Erythroblast (primary cell): ENCODE measurements at regions not wholly inside any gene's neighbourhood (a gene's known extent, or its start where the extent isn't known, plus 50 kb on each side); places are given as distances from the start of the nearest gene placed in this dataset.

Experiments used
- DNase-seq, 2 experiments: peaks; one replicate each; lab custom pipeline; 2025; lab: John Stamatoyannopoulos, UW
- GATA1 ChIP-seq: IDR thresholded peaks from 2 replicates; pipeline ENCODE4 v1.6.1; 2011; ENCODE audit warnings: low read depth, mild to moderate bottlenecking, control low read depth, low read length, moderate library complexity
- POLR2A ChIP-seq: IDR thresholded peaks from 2 replicates; pipeline ENCODE4 v1.6.1; 2011; ENCODE audit warnings: mild to moderate bottlenecking, low read length

DNA sequence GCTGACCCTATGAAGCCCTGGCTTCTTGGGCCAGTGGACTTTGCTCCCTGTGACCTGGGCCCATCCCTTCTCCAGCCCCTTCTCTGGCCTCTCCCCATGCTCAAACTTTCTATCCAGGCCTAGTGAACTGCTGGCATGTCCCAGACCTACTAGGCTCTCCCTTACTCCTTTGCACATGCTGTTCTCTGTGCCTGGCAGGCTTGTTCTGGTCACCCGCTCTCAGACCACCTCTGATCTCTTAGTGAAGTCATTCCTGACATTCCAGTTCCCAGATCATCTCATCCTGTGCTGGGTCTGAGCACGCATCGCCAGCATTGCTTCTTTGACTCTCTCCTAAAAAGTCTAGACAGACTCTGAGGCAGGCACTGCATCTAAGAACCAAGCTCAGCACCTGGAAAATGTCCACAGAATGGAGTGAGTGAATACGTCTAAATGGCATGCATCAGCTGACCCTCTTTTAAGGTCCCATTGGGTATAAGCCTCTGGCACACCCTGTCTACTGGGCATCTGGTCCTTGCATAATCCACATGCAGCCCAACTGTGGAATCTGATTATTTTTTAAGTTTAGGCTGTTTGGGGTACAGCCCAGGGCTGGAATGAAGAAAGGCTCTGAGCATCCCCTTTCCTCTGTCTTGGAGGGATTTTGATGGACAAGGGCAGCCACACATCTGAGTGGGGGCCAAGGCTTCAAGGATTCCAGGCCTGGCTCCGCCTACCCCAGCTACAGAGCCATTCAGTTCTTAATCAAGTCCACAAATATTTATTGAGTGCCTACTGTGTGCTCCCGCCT lies 130.6 kb upstream of the HAAO start:
- TF ChIP-seq POLR2A (no peak), GATA1 (no peak)
- no peak for DNase-seq

DNA sequence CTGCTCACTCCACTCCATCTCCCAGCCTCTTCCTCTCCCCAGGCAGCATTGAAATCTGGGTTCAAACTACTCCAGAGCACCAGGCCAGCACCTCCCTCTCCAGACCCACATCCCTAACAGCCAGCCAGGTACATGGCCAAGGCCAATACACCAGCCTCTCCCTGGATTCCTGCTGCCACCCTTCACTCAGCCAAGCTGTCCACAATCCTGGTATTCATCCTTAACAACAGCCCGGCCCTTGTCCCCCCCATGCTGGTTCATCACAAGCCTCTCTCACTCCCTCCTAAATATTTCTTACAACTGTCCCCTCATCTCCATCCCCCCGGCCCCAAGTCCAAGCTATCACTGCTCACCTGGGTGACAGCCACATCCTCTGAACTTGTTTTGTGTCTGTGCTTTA lies 129.9 kb upstream of the HAAO start:
- DNase-seq, result no peak
- TF ChIP-seq POLR2A (no peak), GATA1 (no peak)

DNA sequence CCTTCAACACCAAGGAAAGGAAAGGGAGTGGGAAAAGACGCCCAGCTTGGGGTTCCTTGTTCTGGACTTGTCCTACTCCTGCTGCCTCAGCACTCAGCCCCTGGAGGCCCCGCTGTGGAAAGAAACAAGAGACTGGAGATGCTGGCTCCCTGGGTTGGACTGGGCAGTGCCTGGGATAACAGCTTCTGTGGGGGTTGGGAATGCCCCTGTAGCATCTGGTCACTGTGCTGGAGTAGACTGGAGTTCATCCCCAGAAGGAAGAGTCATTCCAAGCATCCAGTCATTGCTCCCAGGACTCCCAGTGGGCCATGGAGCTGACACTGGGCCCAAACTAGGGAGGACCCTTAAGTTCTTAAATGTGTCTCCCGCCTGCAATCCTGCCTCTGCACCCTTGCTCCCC lies 129.3 kb upstream of the HAAO start:
- no peak for TF ChIP-seq POLR2A
- TF ChIP-seq GATA1, result no peak
- no peak for DNase-seq

DNA sequence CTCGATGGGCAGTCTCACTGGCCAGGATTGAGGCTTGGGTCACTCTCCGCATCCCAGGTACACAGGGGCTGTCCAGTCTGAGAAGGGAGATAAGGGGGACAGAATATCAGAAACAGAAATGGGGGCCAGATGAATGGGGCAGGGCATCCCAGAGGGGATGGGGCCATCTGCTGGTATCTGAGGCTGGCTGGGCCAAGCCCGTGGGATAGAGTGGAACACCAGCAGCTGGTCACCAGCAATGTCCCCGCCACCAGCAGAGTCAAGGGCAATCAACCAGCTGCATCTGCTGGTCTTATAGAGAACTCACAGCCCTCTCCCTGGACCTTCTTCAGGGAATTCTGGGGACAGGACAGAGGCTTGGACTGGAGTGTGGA lies 128.8 kb upstream of the HAAO start:
- no peak for DNase-seq

DNA sequence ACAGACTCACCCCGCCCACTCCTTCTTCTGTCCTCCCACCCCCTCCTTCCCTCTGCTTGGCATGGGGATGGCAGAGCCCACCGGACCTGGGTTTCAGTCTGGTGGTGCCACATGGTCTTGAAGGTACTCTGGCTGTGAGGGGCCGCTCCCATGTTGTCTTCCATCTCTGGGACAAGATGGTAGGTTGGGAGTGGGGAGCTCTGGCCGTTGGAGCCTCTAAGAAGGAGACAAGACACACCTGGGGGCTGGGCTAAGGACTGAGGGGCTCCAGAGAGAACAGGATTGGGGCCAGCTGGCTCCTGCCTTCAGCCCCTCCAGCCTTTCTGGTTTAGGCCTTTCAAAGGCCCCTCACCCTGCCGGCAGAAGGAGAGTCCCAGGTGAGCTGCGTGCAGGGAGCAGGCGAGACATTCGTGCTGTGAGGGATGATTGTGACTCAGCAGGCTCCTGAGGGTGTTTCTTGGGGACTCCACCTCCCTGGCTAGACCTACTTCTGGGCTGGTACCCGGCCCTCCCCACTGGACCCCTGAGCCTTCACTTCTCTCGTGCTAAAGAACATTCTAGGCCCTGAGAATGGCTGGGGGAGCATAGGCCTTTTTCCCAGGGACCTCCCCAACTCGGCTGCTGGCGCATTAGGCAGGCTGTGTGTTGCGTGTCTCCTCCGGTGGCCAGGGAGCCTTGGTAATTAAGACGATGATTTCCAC lies 128.2 kb upstream of the HAAO start:
- TF ChIP-seq GATA1 (no peak), POLR2A (no peak)
- no peak for DNase-seq

More for the DNA sequence above, 128.8 kb upstream of the HAAO start:
- TF ChIP-seq GATA1, result no peak
- no peak for TF ChIP-seq POLR2A

DNA sequence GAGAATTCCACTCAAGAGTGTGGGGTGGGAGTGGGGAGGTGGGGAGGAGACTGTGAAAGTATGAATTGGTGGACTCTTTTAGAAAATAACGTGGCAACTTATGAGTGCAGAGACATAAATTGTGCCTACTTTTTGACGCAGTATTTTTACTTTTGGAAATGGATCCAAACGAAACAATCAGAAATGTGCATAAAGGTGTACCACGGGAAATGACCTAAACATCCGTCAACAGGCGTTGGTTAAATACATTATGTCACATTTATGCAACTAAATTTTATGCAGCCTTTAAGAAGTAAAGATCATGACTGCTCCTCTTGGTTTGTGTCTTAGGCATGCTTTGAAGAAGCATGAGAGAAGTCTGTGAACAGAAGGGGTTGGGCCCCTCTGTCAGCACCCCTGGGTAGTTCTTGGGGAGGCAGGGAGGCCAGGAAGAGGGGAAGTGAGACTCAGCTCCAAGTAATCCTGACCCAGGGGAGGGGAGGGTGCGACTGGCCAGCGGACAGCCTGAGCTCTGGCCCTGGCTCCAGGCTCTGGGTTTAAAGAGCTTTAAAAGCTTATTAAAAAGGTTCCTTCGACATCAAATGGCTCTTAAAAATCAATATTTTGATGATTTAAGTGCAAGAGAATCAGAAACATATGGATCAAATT lies 126.4 kb upstream of the HAAO start:
- no peak for DNase-seq
- TF ChIP-seq POLR2A (no peak), GATA1 (no peak)

DNA sequence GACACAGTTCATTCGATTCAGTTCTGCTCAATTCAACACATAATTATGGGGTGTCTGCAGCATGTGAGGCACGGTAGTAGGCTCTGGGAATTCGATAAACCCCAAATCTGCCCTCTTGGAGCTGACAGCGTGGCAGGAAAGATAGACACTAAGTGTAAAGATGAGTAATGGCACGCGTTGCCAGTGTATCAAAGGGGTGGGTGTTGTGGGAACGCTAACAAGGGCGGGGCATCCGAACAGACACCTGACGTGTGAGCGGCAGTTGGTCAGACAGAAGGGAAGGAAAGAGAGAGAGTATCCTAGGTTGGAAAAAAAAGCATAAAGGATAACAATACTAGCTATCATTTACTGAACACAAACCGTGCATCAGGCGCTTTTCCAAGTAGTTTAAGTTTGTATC lies 125.7 kb upstream of the HAAO start:
- TF ChIP-seq POLR2A (peak; percentile 6), GATA1 (no peak)
- DNase-seq, result no peak

DNA sequence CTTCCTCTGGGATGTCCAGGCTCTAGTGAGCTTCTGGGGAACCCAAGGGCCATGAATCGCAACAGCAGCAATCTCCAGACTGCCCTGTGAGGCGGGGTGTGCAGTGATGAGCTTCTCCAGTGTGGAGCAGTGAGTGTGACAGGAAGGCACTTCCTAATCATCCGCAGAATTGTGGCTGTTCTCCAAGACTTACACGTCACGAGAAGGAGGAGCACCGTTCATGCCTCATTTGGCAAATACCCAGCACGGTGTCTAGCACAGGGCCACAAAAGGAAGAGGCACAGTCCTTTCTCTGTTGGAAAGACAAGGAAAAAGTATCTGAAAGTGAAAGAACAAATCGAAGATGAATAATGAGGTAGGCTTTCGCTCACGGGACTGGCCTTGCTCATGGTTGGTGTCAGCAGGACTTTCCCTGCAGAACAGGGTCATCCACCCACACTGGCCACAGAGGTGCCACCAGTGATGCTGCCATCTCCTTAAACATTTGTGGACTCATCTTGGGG lies 125.1 kb upstream of the HAAO start:
- no peak for DNase-seq
- TF ChIP-seq POLR2A, result peak; percentile 52
- TF ChIP-seq GATA1, result no peak

DNA sequence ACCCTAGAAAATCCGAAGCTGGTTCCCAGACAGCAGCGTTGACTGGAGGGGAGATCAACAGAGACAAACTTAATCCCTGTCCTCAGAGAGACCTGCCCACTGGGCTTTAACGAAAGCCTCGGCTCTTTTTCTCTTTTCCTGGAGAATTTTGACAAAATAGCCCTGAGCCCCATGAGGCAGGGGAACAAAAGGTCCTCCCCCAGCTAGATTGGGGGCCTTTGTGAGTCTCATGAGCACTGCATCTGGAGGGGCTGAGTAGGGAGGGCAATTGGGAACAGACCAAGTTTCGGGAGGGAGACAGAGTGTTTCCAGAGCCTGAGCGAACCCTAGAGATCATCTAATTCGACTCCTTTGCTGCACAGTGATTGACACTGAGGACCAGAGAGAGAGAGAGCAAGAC lies 123.9 kb upstream of the HAAO start:
- no peak for TF ChIP-seq GATA1
- no peak for TF ChIP-seq POLR2A
- no peak for DNase-seq

DNA sequence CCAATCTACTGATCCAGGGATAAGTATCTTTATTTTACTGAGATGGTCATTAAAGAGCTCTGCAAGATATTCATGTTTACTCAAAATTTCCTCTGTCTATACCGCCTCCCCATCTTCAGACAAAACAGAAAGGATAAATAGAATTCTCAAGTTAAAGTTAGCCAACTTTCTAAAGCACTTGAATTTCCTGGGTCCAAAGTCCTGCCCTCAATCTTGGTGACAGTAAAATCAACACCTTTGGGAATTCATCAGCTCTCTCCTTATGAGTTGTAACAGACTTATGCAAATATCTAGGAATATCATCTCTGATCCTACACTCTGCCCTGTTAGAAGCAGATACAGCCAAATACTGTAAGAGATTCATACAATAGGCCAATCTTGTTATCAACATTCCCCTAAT lies 122.5 kb upstream of the HAAO start:
- TF ChIP-seq GATA1 (no peak), POLR2A (no peak)
- DNase-seq, result no peak

DNA sequence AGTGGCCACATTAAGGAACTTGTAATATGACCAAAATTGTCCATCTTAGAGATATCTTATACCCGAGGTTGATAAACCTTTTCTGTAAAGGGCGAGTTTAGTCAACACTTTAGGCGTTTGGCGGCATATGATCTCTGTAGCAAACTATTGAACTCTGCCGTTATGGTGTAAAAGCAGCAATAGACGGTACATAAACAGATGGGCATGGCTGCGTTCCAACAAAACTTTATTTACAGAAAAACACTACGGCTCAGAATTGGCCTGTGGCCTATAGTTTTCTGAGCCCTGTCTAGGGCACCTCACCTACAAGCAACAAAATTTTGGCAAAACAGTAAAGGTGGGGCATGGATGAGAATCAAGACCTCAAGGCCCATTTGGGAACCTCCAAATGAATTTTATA lies 121.9 kb upstream of the HAAO start:
- no peak for DNase-seq
- TF ChIP-seq GATA1 (no peak), POLR2A (no peak)

DNA sequence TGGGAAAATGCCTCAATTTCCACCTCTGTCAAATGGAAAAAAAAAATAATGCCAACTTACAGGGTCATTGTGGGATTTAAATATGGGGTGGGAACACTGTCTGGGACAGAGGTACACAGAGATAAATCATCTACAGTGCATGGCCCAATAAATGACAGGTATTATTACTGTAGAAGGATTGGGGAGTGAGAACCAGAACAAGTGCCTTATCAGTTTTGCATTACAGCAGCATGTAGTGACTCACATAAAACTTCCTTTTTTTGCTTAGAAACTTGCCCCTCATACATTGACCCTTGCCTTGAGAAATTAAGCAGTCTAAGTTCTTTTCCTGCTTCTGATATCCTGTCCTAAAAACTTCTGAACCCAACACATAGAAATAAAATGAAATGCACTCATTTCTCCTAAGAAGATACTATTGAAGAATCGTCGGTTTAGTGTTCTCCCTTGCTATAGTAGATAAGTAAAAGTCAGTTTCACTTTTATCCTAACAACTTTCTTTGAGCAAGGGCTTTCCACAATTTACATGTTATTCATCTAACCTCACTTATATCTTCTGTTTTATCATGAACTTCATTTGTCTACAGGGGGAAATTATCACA lies 121.0 kb upstream of the HAAO start:
- peak; percentile 60 for DNase-seq
- TF ChIP-seq POLR2A, result peak; percentile 40
- TF ChIP-seq GATA1, result no peak

DNA sequence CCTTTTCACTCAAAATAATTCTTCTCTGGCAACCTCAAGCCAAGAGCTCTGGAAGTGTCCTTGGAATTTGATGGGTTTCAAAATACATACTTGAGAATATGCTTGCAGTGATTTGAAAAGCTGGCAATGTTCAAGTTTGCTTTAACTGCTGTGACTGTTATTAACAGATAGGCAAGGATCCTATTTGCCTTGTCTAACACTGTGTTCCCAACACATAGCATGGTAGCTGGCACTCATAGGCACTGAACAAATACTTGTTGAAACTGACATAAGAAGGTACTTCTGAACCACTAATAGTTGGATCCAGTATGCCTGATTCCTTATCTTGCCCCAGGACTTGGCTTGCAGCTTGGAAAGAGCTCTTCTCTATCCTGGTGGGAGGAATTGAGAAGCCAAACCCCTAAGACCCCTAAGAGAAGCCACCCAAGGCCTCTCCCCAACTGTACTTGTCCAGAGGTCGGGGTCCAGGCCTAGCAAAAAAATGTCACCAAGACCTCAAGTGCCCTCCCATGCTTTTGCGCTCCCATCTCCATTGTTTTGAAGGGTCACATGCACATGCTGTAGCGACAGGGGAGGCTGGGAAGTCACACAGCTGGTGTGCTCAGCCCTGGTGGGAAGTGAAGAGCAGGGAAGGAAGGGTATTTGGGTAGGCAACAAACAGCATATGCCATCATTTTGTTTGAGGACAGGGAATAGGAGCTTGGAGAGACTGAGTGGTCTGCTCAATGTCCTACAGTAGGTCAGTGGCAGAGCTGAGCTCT lies 118.4 kb upstream of the HAAO start:
- TF ChIP-seq POLR2A (no peak), GATA1 (no peak)
- no peak for DNase-seq
